ENCODE measurements at regions not wholly inside any gene's neighbourhood (a gene's known extent, or its start where the extent isn't known, plus 50 kb on each side); places are given as distances from the start of the nearest gene placed in this dataset.

DNA sequence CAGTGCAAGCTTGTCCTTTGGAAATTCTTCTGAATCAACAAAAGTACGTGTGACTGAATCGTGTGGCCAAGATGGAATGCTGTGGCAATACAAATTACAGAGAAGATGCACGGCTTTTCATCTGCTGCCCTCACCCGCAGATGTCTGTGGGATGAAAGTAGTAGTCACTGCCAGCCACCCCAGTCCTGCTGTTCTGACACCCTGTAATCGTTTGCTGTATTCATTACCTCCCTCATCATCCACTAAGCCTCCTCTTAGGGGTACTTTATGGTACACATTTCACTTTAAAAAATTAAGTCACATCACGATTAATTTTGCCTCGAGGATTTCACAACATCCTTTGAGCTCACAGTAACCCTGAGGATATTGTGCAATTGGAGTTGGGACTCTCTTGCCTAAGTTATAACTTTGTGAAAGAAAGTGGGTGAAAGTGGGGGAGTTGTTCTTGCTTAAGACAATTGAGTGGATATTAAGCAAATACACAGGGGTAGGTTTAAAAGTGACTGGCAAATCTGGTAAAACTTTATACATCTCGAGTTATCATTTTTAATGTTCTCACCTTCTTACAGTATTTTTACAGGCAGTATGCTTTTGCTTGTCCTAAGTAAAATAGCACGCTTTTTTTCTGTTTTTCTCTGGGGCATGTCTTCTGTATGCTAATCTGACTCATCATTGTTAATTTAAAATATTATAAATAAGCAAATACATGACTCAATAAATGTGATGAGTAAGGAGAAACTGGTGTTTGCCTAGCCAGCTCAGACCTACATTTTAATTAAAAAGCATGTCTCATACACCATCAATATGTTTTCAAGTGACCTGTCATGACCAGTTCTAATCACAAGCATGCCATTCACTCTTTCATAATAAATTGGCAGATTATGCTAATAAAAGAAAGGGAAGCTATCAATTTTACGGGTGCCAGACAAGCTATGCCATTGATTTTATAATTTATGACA, 680.9 kb downstream of the IRS1 start (continued):
- TF ChIP-seq SRSF9 (IDR thresholded peaks at IDR 0.05; ENCODE audit: borderline replicate concordance, insufficient read depth, low read depth, low read length, poor library complexity, severe bottlenecking): no peak
- peak; percentile 34; the same call in 1 of the 2 replicates for TF ChIP-seq KDM6A (CRISPR knock-in tag; IDR thresholded peaks at IDR 0.05; ENCODE audit: low read depth)
- TF ChIP-seq ZNF12 (CRISPR knock-in tag; IDR thresholded peaks at IDR 0.05): peak; percentile 65; the same call in 1 of the 2 replicates
- TF ChIP-seq ETV5 (CRISPR knock-in tag; IDR thresholded peaks at IDR 0.05; ENCODE audit: borderline replicate concordance): peak; percentile 67; the same call in 1 of the 2 replicates
- TF ChIP-seq, protein P1, sequence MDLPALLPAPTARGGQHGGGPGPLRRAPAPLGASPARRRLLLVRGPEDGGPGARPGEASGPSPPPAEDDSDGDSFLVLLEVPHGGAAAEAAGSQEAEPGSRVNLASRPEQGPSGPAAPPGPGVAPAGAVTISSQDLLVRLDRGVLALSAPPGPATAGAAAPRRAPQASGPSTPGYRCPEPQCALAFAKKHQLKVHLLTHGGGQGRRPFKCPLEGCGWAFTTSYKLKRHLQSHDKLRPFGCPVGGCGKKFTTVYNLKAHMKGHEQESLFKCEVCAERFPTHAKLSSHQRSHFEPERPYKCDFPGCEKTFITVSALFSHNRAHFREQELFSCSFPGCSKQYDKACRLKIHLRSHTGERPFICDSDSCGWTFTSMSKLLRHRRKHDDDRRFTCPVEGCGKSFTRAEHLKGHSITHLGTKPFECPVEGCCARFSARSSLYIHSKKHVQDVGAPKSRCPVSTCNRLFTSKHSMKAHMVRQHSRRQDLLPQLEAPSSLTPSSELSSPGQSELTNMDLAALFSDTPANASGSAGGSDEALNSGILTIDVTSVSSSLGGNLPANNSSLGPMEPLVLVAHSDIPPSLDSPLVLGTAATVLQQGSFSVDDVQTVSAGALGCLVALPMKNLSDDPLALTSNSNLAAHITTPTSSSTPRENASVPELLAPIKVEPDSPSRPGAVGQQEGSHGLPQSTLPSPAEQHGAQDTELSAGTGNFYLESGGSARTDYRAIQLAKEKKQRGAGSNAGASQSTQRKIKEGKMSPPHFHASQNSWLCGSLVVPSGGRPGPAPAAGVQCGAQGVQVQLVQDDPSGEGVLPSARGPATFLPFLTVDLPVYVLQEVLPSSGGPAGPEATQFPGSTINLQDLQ (CRISPR knock-in tag; IDR thresholded peaks at IDR 0.05): no peak
- peak; percentile 42; the same call in 1 of the 2 replicates for TF ChIP-seq RFXANK (CRISPR knock-in tag; IDR thresholded peaks at IDR 0.05)
- peak; percentile 62; the same call in 1 of the 2 replicates for TF ChIP-seq ATF1 (CRISPR knock-in tag; IDR thresholded peaks at IDR 0.05)
- peak; percentile 69 for TF ChIP-seq XRCC5 (optimal IDR thresholded peaks at IDR 0.05; ENCODE audit: low read length)
- no peak for TF ChIP-seq SCMH1 (CRISPR knock-in tag; IDR thresholded peaks at IDR 0.05; ENCODE audit: borderline replicate concordance)
- peak; percentile 76 for TF ChIP-seq TEAD3 (CRISPR knock-in tag; optimal IDR thresholded peaks at IDR 0.05; ENCODE audit: borderline replicate concordance)
- TF ChIP-seq POGZ (CRISPR knock-in tag; IDR thresholded peaks at IDR 0.05): peak; percentile 84
- peak; percentile 52; the same call in 1 of the 2 replicates for TF ChIP-seq YEATS2 (CRISPR knock-in tag; IDR thresholded peaks at IDR 0.05; ENCODE audit: borderline replicate concordance)
- 0 out of 2 replicates have a peak, but pooled peaks have one; percentile 30 for TF ChIP-seq KDM2A (CRISPR knock-in tag; IDR thresholded peaks at IDR 0.05; ENCODE audit: borderline replicate concordance, low read depth)
- peak; percentile 49; the same call in 1 of the 2 replicates for TF ChIP-seq KMT2B (CRISPR knock-in tag; IDR thresholded peaks at IDR 0.05)
- TF ChIP-seq ZNF124 (CRISPR knock-in tag; IDR thresholded peaks at IDR 0.05): 0 out of 2 replicates have a peak, but pooled peaks have one; percentile 38
- TF ChIP-seq GPBP1L1 (CRISPR knock-in tag; IDR thresholded peaks at IDR 0.05): no peak
- TF ChIP-seq CREB1 (IDR thresholded peaks at IDR 0.05): no peak
- TF ChIP-seq CREB1 (CRISPR knock-in tag; IDR thresholded peaks at IDR 0.05): peak; percentile 80
- 0 out of 2 replicates have a peak, but pooled peaks have one; percentile 28 for TF ChIP-seq ZNF772 (CRISPR knock-in tag; IDR thresholded peaks at IDR 0.05)
- TF ChIP-seq ARID3A (IDR thresholded peaks at IDR 0.05; ENCODE audit: low read depth, low read length): peak; percentile 82
- no peak for TF ChIP-seq ZNF546 (CRISPR knock-in tag; conservative IDR thresholded peaks at IDR 0.05)
- TF ChIP-seq ZNF724P (CRISPR knock-in tag; IDR thresholded peaks at IDR 0.05; ENCODE audit: borderline replicate concordance): no peak
- TF ChIP-seq SMC3 (IDR thresholded peaks at IDR 0.05; ENCODE audit: low read length): peak; percentile 64; the same call in 1 of the 2 replicates
- TF ChIP-seq KLF16 (CRISPR knock-in tag; IDR thresholded peaks at IDR 0.05): peak in 1 of 2 experiments; percentile 82; a peak in 1 of 4 replicates
- peak; percentile 42; the same call in 1 of the 2 replicates for TF ChIP-seq NR2F6 (IDR thresholded peaks at IDR 0.05)
- peak; percentile 51; the same call in 1 of the 2 replicates for TF ChIP-seq NR2F6 (CRISPR knock-in tag; IDR thresholded peaks at IDR 0.05)
